ENCODE measurements at regions not wholly inside any gene's neighbourhood (a gene's known extent, or its start where the extent isn't known, plus 50 kb on each side); places are given as distances from the start of the nearest gene placed in this dataset.

- Histone ChIP-seq H3K36me3 (ENCODE audit: low read depth) (no peaks in the 10 kb centered on the region), H3K9me3 (no peaks in the 10 kb centered on the region), H3K4me3 (no peak overlapping the region), H3K4me1 (ENCODE audit: low read depth) (no peaks in the 10 kb centered on the region)
- intact Hi-C loops (cut with DNase I, micrococcal nuclease), result no loop called here
- no peak for TF ChIP-seq CTCF (IDR thresholded peaks at IDR 0.05)
- DNase-seq, result no peak
- no peak for ATAC-seq
Measured at GRCh38 chr14:85454226-85454813, 75.6 kb upstream of the FLRT2 start.

GRCh38 chr14:85459361-85460000 is 70.5 kb upstream of the FLRT2 start:
- intact Hi-C loops (cut with DNase I, micrococcal nuclease), result no loop called here
- H3K36me3 ChIP-seq (ENCODE audit: low read depth), result no peaks in the 10 kb centered on the region
- no peak for TF ChIP-seq CTCF (IDR thresholded peaks at IDR 0.05)
- H3K9me3 ChIP-seq, result no peaks in the 10 kb centered on the region
- no peaks in the 10 kb centered on the region for H3K4me1 ChIP-seq (ENCODE audit: low read depth)
- H3K4me3 ChIP-seq, result no peak overlapping the region
- ATAC-seq (no peak), DNase-seq (no peak)

- Histone ChIP-seq H3K4me1 (ENCODE audit: low read depth) (no peaks in the 10 kb centered on the region), H3K9me3 (no peaks in the 10 kb centered on the region), H3K36me3 (ENCODE audit: low read depth) (no peaks in the 10 kb centered on the region), H3K4me3 (no peak overlapping the region)
- intact Hi-C loops (cut with DNase I, micrococcal nuclease), result no loop called here
- DNase-seq (no peak), ATAC-seq (no peak)
- TF ChIP-seq CTCF (IDR thresholded peaks at IDR 0.05), result no peak
Measured at GRCh38 chr14:85461432-85462133, 68.4 kb upstream of the FLRT2 start.

GRCh38 chr14:85463512-85463911 is 66.4 kb upstream of the FLRT2 start:
- intact Hi-C loops (cut with DNase I, micrococcal nuclease), result no loop called here
- no peak overlapping the region for H3K4me3 ChIP-seq
- H3K36me3 ChIP-seq (ENCODE audit: low read depth), result no peaks in the 10 kb centered on the region
- peak; percentile 31 for ATAC-seq
- no peaks in the 10 kb centered on the region for H3K9me3 ChIP-seq
- H3K4me1 ChIP-seq (ENCODE audit: low read depth), result no peaks in the 10 kb centered on the region
- DNase-seq, result peak in 1 of 3 donors; percentile 39
- no peak for TF ChIP-seq CTCF (IDR thresholded peaks at IDR 0.05)

- no peak overlapping the region for H3K4me3 ChIP-seq
- DNase-seq (no peak), ATAC-seq (no peak)
- TF ChIP-seq CTCF (IDR thresholded peaks at IDR 0.05), result no peak
- H3K4me1 ChIP-seq (ENCODE audit: low read depth), result no peaks in the 10 kb centered on the region
- no peaks in the 10 kb centered on the region for H3K9me3 ChIP-seq
- H3K36me3 ChIP-seq (ENCODE audit: low read depth), result no peaks in the 10 kb centered on the region
- intact Hi-C loops (cut with DNase I, micrococcal nuclease), result no loop called here
Measured at GRCh38 chr14:85464135-85464895, 65.6 kb upstream of the FLRT2 start.

All from mucosa of descending colon (tissue), 3 donors.